HG02840 (cell line): ENCODE measurements at regions not wholly inside any gene's neighbourhood (a gene's known extent, or its start where the extent isn't known, plus 50 kb on each side); places are given as distances from the start of the nearest gene placed in this dataset.
A peak's percentile ranks its signal among the peaks of the same experiment; 100 is the strongest.

Source experiments
- ATAC-seq: cut with Tn5 transposase; IDR thresholded peaks from one replicate; pipeline ENCODE4 v1.9.1; 2021; ENCODE audit warnings: mild to moderate bottlenecking, moderate library complexity, moderate number of reproducible peaks; ENCODE audit not compliant: unreplicated experiment, low FRiP score

DNA sequence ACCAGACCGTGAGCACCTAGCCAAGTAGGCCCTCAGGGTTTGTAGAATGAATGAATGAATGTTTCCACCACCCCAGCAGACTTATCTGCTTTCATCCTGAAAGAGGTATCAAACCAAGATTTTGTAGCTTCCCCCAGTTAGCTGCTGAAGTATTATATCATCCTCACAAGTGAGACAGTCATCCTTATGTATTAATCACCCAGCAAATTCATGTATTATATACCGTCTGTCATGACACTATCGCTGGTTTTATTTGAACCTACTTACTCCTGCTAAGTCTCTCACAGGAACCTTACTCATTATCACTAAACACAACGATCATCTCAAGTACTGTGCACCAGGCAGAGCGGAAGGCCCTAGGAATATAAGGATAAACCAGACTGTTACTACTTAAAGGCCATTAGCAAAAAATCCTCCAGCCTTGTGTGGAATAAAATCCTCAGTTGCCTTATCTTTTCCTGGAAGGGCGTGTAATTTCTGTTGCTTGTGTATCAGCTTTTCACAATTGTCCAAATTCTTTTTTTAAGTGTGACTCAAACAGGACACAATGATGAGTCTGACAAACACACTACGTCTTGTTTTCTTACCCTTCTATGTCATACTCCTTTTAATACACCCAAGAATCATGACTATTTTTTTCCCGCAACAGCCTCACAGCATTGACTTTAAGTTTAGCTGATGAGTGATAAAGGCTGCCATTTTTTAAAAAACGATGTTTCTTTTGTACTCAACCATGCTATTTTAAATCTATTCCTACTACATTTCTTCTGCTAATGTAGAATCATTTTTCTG, 176.1 kb upstream of the KLF14 start:
- no peak for ATAC-seq

DNA sequence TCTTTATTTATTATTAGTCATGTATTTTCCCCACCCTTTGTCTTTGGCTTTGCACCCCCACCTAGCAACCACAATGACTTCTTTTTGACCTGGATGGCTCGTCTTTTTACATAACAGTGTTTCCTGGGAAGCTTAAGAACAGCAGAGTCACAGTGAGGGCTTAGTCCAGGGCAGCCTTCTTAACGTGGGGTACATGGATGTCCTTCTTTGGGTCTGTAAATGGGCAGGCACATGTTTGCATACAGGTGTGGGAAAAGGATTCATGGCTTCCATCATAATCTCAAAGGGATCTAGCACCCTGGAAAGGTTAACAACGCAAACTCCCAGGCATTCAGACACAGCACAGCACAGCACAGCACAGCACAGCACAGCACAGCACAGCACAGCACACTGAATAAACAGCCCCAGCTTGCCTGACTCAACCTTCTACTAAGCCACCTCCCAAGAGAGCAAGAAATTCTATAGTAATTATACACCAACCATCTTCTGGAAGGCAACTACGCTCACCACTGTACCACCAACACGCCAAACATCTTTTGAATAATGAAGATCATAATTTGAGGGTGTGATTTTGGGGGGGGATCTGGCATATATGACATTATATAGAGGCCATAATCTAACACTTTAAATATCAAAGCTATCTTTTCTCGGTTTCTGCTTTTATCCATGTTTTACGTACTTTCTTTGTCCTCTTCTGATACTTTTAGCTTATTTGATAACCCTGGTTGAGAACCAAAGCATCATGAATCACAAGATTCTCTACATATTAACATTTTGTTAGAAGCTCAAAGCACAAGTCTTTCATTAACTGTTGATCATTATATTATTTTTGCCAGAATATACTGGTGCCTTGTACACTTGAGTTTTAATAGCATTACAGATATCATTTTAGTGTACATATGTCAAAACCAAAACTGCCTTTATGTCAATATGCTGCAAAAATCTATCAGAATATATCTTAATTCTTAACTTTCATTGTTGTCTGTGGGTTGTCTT, 177.2 kb upstream of the KLF14 start:
- ATAC-seq: no peak

DNA sequence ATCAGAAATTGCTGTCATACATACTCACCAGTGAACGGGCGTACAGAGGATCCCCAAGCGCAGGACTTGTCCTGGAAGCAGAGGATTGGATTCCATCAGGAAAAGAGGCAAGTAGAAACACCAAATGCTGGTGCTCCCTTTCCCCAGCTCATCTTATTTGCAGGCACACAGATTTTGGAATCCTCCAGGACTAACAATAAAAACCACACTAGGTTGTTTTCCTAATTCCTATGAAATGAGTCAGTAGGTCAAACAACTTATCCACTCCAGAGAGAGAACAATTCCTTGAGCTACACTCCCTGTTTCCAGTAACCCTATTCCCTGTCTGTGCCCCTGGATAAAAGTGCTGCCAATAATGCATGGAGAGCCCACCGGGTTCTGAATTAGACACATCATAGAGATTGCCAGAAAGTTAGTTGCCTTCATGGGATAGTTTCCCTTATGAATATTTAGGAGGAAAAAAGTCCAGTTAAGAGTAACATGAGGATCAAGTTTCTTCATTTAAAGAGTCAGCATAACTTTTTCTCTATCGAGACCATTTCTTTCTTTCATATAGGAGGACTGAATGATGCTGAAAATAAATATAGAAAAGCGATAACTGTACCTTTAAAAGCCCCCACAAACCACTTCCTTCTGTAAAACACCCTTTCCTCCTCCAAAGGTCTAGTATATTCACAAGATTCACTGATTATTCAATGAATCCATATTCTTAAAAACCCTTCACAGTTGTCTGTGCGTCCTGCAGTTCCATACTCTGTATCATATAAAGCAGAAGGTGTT, 178.3 kb upstream of the KLF14 start:
- no peak for ATAC-seq

DNA sequence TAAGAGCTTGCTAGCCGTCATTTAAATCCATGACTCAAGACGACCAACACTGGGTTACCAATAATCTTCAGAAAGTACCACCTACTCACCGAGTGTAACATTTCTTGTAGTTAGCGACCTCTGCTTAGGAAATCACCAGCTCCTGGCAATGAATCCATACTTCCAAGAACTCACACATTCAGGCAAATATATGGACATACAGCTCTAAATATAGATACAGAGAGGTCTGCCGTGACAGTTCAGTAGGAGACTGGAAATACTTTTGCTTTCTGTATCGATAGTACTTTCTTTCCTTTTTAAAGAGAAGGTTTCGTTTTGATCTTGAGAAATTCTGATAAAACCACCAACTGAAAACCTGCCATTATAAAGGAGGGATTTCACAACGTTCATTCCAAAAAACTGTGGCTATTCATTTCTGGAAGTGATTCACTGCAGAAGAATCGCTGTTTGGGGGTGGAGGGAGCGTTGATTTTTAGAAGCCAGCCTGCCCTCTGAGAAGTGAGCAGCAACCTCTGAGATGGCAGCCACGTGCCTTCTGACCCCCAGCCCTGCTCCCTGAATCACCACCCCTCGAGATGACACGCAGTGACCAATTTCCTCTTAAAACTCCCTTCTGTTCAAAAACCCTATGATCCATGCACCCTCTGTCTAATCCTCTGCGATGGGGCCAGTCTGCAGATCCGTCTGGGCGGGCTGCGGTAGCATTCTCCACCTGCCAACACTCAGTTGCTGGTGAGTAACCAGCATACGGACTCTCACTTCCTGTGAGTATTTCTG, 179.0 kb upstream of the KLF14 start:
- peak; percentile 84 for ATAC-seq

DNA sequence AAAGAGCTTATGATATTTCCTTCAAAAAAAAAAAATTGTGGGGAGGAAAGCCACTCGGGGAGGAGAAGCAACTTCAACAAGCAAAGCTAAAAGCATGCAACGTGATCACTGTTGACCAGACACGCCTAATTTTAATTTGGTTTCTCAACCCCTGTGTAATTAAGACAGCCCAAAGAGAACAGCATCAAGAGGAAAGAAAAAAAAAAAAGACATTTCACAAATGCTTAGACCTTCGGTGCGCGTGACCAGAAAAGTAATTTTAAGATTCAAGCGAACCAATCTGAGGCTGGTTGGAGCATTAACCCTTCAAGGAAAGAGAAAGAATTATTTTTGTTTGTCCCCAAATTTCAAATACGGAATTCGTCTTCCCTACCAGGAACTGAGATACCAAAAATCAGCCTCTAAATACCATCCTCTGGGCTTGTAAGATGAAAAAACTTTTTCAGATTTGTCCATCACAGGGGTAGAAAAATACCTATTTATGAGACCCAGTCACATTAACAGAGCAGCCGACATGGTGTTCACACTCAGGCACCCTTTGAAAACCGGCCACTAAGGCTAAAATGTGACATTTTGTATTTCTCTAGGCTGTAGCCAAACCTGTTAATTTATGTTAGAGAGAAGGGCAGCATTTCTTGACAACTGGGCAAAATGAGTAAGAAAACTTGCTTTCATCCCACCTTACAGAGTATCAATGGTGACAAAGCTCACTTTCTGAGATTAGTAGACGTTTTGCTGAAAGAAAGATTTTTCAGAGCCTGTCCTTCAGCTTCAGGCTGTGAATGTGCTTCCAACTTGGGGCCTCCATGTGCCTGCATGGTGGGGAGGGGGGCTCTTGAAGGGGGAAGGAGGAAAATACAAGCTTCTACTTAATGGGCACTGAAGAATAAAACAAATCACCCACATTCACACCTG, 179.9 kb upstream of the KLF14 start:
- ATAC-seq: no peak

DNA sequence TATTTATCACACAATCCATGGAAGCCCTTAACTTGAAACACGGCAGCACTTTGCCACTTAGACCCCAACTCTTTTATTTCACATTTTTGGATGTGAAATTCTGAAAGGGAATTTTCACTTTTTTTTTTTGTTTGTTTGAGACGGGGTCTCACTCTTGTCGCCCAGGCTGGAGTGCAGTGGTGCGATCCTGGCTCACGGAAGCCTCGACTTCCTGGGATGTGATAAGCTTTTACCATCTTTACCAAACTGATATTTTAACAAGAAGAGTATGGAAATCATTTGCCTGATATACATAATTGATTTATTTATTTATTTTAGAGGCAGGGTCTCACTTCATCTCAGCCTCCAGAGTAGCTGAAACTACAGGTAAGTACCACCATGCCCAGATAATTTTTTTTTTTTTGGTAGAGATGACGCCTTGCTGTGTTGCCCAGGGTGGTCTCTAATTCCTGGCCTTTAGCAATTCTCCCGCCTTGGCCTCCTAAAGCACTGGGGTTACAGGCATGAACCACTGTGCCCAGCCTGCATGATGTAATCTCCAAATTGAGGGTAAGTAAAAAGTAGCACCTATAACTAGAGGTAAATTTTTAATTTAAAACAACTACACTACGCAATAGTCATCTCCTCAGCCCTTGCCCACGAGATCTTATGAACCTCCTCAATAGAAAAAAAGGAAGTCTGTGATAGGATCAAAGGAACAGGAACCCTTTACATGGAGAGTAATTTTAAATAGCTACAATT, 180.7 kb upstream of the KLF14 start:
- no peak for ATAC-seq

DNA sequence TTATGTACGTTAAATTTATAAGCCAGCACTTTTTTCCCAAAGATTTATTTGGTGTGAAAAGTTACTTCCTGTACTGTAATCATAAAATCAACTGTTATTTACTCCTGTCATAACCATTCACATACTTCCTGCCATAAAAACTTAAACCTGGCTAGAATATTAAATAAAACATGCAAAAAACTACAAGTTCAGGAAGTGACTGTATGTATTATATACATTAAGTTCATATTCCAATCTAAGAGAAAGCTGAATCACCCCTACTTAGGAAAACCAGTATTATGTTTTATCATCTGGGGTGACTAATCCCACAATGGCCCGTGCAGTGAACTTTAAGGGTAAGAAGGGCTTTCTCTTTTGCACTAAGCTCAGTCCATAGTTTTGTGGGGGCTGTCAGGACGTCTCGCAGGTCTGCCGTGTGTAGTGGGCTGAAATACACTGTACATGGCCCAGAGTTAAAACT, 183.7 kb upstream of the KLF14 start:
- ATAC-seq: no peak

DNA sequence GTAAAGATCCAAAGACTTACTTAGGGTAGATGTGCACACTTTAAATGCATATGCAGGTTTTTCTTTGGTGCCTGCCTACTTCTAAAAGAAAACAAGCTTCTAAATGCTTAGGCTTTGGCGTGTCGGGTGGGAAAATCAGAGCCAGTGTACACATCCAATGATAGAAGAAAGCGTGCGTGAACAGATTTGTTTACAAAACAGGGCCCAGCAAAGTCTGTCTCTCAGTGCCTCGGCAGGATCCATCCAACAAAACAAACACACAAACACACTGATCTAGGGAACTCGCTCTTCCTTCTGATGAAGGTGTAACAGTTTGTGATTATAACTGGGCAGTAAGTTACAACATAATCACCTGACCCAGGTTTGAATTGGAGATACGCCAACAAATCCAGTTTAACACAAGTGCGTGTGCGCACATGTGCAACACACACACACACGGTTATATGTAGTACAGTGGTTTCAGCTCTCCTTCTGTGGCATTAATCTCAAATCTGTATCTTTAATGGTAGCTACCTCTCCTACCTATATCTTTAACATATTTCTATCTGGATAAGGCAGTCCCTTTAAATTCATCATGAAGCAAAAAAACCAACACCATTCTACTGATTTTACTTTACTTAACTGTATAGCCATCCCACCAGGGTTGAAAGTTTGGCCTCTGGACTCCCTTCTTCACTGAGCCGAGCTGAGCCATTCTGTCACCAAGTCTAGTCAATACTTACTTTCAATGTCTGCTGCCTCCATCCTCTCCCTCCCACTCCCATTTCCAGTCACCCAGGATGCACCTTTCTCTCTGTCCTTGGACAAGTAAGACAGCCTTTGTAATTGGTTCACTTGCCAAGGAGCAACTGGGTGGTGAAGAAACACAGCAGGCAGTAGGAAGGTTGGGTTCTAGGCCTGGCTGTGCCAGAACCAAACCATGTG, 184.4 kb upstream of the KLF14 start:
- ATAC-seq: no peak

DNA sequence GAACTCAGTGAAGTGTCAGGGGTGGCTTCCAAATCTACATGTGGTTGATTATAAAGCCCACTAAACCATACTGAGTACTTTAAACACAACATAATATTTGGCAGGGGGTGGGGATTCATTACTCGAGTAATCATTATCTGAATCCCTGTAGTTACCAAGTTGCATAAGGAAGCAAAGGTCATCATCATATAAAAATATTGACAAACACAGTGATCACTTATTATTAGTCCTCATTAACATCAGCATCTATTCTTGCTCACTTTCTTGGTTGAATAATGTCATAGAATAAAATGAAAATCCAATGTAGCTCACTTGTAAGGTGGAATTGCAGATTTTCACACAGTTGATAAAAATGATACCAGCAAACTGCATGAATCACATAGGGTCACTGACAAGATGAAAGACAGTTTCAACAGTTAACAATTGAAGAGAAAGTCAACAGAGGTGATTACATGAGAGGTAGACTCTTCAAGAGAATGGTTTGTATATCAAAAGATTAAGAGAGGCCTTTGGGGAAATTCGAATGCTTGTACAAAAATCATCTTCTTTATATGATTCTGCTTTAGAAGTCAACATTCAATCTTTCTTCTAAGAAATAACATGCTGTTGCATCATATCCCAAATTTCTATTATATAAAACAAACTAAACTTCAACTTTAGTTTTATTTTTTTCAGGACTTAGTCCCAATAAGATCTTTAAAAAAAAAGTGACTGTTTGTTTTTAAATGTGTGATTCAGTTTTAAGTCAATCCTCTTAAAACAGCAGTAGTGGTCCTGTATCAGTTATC, 185.5 kb upstream of the KLF14 start:
- no peak for ATAC-seq

DNA sequence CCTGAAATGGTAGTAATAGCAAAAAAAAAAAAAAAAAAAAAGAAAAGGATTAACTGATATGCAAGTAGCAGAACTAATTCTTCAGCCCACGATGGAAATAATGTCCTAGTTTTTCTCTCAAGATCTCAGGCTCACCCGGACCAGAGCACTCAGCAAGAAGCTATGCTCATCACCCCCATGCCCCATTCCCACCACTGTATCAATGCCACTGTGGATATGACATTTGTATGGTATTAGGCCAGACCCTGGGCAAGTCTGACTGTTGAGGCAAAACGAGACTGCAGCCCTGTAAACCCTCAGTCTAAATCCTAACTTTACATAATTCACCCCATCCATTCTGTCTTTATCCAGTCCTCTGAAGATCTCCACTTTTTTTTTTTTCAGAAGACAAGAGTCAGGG, 186.1 kb upstream of the KLF14 start:
- no peak for ATAC-seq

DNA sequence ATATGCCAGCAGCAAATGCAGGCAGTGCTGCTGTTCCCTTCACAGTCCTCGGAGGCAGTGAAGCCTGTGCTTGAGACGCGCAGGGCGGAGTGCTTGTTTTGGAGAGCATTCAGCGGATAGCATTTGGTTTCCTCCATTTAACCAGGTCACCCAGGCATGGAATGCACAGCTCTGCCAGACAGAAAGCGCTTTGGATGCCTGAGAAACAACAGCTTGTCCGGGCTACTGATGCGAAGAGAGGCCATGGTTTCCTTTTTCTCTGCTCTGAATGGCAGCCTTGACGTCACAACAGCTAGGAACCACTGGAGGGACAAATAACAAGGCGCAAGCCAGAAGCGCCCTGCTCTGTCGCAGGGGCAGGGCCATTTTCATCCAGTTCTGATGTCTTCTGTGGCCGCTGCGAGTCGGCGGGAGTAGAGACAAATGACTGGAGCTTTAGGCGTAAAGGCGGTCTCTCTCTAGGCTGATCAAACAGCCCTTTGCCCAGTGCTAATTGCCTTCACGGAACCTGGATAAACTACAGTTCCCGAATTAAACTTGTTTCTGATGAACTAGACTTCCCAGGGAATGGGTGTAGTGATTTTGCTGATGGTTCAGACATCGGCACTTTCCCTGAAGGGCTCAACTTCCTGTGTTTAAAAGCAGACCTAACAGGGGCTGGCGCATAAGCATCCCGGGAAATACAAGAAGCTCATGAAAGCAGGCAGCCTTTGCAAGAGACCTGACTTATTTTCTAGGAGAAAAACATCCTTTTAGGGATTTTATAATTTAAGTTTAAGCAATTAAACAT, 187.6 kb upstream of the KLF14 start:
- ATAC-seq: no peak

DNA sequence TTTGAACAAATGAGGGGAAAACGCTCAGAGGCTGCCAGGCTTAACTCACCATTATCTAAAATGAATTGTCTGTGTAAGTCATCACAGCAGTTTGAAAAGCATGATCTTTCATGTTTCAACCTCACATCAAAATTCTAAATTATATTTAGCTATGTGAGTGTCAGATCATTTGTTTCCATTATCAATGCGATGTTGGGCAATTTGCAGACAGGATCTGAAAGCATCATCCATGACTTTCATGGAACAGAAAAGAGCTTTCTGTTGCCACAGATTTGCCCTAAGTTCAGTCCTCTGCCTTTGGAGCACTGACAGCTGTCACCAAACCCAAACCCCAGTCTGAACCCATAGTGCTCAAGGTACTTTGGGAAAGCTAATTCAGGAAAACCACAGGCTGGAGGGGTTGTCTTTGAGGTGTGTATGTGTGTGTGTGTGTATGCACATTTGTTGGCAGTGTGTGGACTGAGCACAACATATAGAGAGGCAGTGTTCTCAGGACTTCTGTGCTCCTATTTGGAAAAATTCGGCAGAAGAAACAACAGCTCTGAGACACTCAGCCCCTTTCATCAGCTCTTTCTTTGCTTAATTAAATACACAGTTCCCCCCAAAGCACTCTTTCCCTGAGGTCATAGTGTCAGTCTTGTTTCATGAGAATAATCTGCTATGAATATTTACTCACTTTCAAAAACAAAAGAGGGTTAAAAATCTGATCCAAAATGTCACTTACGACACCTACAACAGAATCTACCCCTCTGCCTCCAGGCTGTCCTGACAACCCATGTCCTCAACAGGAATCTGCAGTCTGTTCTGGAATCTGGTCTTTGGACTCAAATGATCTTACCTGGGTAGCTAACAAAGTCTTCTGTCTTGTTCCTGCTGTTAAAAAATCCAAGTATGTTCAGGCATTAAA, 188.5 kb upstream of the KLF14 start:
- no peak for ATAC-seq

DNA sequence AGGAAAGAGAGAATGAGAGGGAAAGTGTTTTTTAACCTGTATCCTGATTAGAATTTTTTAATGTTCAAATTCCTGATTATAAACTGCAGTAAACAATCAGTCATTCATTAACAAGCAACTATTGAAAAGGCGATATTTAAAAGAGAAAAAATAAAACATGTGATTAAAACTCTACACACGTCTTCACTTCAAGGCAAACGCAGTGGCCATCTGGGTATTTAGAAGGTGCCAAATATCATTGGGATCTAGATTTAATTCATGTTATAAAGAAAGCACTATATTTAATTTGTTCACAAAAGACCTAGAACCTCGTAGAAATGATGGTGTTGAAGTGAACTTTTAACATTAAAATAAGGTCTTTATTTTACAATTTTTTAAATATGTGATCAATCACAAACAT, 189.4 kb upstream of the KLF14 start:
- no peak for ATAC-seq

DNA sequence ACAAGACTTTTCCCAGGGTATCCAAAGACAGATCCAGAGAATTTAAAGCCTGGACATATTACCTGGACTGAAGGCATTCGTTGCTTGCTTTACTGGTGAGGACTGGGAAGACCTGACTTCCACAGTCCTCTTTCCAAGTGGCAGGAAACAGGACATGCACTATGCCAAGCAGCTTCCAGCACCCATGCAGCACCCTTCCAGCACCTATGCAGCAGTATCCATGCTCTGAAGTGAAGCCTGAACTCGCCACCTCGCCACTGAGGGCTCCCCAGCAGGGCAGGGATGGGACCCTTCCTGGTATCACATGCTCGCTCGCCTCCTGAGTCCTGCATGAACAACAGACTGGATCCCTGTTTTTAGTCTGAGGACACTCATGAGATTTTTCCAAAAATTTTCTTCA, 189.9 kb upstream of the KLF14 start:
- no peak for ATAC-seq
